Uterus (tissue), 2 donors: ENCODE measurements at regions not wholly inside any gene's neighbourhood (a gene's known extent, or its start where the extent isn't known, plus 50 kb on each side); places are given as distances from the start of the nearest gene placed in this dataset.

Source experiments
- CTCF ChIP-seq, 4 experiments: fragments of 200-600 bp in 2 of 4; fragments of 450-650 bp in 2 of 4; sonication (generic) in 2 of 4; IDR thresholded peaks; one replicate each; pipeline ENCODE4 v1.5.1; 2016 to 2019; ENCODE audit warnings: antibody characterized with exemption in 4 of 4, mild to moderate bottlenecking in 2 of 4, moderate library complexity in 1 of 4
- POLR2A ChIP-seq, 2 donors: fragments of 450-650 bp; IDR thresholded peaks; one replicate each; pipeline ENCODE4 v1.6.1; 2016; ENCODE audit warnings: antibody characterized with exemption in 2 of 2, mild to moderate bottlenecking in 1 of 2, moderate library complexity in 1 of 2

- TF ChIP-seq CTCF (IDR thresholded peaks at IDR 0.05) (no peak), POLR2A (IDR thresholded peaks at IDR 0.05) (no peak)
Observed at GRCh38 chr2:129367107-129367506, 612.4 kb upstream of the RAB6C start.
